Astrocyte of the spinal cord (primary cell): ENCODE measurements at regions not wholly inside any gene's neighbourhood (a gene's known extent, or its start where the extent isn't known, plus 50 kb on each side); places are given as distances from the start of the nearest gene placed in this dataset.
"Not testable (repeated sequence)": the region's sequence is repeated elsewhere in the genome, so short reads cannot be mapped to it uniquely, and the experiment has no call there.

Experiments used
- DNase-seq: peaks from one replicate; pipeline ENCODE4 v3.0.0; 2011; ENCODE audit warnings: low read depth, low spot score
- H3K4me3 ChIP-seq: 2 replicates; pipeline ENCODE4 v1.5.1; 2011; ENCODE audit warnings: low read depth, mild to moderate bottlenecking, low read length, moderate library complexity
- CTCF ChIP-seq: IDR thresholded peaks from 2 replicates; pipeline ENCODE4 v1.5.1; 2012; ENCODE audit warnings: low read depth, mild to moderate bottlenecking, low read length, inconsistent platforms
- in situ Hi-C: cut with HindIII; loops from 2 replicates; pipeline ENCODE4 v1.10.0; 2017; ENCODE audit warnings: low sequenced_read_pairs

DNA sequence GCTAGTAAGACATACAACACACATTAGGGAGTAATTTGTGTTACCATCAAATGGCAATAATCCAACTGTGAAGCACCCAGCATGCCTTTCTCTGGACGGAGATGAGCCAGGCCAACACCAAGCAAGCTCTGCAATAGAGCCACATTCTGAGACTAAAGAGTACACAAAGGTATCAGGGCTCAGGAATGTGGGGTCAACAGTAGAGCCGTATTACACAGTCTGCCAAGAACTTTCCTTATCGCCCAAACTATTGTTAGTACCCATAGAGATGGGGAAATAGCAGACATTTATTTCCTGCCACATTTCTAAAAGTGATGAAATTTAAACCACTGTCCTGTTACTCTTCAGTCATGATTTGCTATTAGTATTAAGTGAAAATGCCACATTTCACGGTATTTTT lies 113.7 kb downstream of the BMP4 start:
- H3K4me3 ChIP-seq, result no peak overlapping the region
- TF ChIP-seq CTCF, result no peak
- peak; percentile 47 for DNase-seq
- in situ Hi-C loops, result no loop called here

DNA sequence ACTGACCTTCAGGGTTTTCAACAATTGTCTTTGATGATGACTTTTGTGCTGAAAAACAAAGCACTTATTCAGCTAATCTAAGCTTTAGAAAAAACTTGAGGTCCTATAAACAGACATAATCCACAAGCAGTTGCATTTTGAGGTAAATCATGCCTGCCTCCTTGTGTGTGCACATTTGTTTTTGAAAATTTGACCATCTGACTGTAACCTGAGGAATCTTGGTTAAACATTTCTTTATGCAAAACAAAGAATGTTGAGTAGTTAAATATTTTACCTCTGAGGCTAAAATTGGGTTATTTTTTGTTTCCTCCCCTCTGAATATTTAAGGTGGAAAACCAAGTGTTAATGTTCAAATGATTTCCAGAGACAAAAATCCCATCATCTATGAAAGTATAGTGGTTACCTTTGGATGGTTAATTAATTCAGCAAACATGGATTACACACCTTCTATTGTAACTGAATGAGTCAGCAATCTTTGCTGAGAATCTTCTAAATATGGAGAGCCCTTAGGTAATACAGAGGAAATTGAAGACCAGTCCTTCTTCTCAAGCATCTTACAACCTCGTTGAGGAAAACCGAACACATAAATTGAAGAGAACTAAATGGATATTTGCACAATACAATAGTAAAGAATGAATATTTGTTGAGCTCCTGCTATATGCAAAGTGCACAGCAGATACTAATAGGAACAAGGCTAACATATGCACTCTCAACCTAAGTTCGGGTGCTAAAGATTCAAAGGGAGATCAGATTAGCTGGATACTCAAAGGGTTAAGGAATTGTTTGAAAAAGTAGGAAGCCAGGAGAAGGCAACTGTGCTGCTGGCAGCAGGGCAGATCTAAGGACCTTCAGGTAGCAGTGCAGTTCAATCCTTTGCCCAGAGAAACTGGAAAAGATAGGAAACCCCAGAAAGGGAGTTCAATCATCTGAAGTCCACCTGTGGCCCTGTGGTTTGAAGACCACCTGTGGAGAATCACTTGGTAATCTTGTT lies 115.2 kb downstream of the BMP4 start:
- no peak for DNase-seq
- in situ Hi-C loops, result no loop called here
- H3K4me3 ChIP-seq, result no peak overlapping the region
- no peak for TF ChIP-seq CTCF

- TF ChIP-seq CTCF, result no peak
- no peak overlapping the region for H3K4me3 ChIP-seq
- in situ Hi-C loops, result no loop called here
- no peak for DNase-seq
Observed at GRCh38 chr14:53840444-53840843, 116.2 kb downstream of the BMP4 start.

- no peak overlapping the region for H3K4me3 ChIP-seq
- in situ Hi-C loops, result no loop called here
- DNase-seq, result no peak
- TF ChIP-seq CTCF, result no peak
Observed at GRCh38 chr14:53838374-53838773, 118.3 kb downstream of the BMP4 start.

DNA sequence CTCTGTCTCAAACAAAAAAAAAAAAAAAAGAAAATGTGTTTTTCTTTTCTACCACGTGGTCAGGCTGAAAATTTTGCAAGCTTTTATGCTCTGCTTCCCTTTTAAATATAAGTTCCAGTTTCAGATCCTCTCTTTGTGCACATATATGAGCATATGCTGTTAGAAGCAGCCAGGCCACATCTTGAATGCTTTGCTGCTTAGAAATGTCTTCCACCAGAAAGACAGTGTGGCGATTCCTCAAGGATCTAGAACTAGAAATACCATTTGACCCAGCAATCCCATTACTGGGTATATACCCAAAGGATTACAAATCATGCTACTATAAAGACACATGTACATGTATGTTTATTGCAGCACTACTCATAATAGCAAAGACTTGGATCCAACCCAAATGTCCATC lies 119.0 kb downstream of the BMP4 start:
- DNase-seq, H3K4me3 ChIP-seq, in situ Hi-C loops: not testable (repeated sequence)

DNA sequence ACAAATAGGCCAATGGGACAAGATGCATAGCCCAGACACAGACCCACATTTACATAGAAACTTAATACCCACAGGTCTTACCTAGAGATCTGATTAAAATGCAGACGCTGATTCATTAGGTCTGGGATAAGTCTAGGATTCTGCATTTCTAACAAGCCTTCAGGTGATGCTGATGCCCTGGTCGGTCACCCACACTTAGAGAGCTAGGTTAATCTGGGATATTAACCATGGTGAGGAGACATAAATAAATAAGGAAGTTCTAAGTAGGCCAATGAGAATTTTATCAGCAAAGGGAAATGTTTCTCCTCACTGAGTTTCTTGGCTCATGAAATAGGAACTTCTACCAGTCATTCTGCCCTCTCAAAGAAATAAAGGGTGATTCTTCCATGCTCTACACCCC lies 120.1 kb downstream of the BMP4 start:
- no peak for TF ChIP-seq CTCF
- no peak overlapping the region for H3K4me3 ChIP-seq
- in situ Hi-C loops, result no loop called here
- DNase-seq, result no peak

GRCh38 chr14:53828820-53829219 lies 127.8 kb downstream of the BMP4 start:
- H3K4me3 ChIP-seq, result no peak overlapping the region
- DNase-seq, result no peak
- in situ Hi-C loops, result no loop called here
- TF ChIP-seq CTCF, result no peak
